Pancreas (tissue), 10 donors: ENCODE measurements at regions not wholly inside any gene's neighbourhood (a gene's known extent, or its start where the extent isn't known, plus 50 kb on each side); places are given as distances from the start of the nearest gene placed in this dataset.

Experiments used
- ATAC-seq, 4 donors: fragments of 200-7000 bp; cut with Tn5 transposase; one replicate each; pipeline versions ENCODE4 v1.8.0 to v1.9.1; 2020; ENCODE audit warnings: mild to moderate bottlenecking in 4 of 4, moderate library complexity in 4 of 4
- DNase-seq, 6 donors: peaks; one replicate each; pipeline ENCODE4 v3.0.0-alpha.2; 2020
- FAIRE-seq: peaks from 2 replicates; lab custom pipeline; 2012; peaks lifted over from hg19 to GRCh38; lab: Jason Lieb, UNC
- H3K27ac ChIP-seq, 4 donors: fragments of 200-600 bp; sonication (generic); 1 replicate in 3 of 4; 2 replicates in 1 of 4; pipeline versions ENCODE4 v1.5.0 to v1.8.0; 2020
- H3K27me3 ChIP-seq, 4 donors: fragments of 200-600 bp; one replicate each; pipeline ENCODE4 v1.8.0; 2021
- H3K36me3 ChIP-seq, 3 donors: fragments of 200-600 bp; sonication (generic) in 1 of 3; one replicate each; pipeline versions ENCODE4 v1.5.0 to v1.8.0; 2020 to 2021
- H3K4me1 ChIP-seq, 3 donors: fragments of 200-600 bp; one replicate each; pipeline ENCODE4 v1.8.0; 2021
- H3K4me3 ChIP-seq, 4 donors: fragments of 200-600 bp; sonication (generic) in 2 of 4; one replicate each; pipeline versions ENCODE4 v1.5.0 to v1.8.0; 2020 to 2021
- H3K9me3 ChIP-seq, 4 donors: fragments of 200-600 bp; one replicate each; pipeline ENCODE4 v1.8.0; 2021
- WGBS, 2 donors: extraction: QIAGEN DNeasy Blood & Tissue Kit; methylation state at CpG; one replicate each; pipeline ENCODE4 v1.1.7; 2013; 5-methylcytosine and 5-hydroxymethylcytosine counted together
- intact Hi-C, 3 donors: fragments of 100-400 bp; cut with DNase I; formaldehyde crosslinking; loops; one replicate each; pipeline versions ENCODE4 v1.11.1 to v1.14.2; 2022
- TF ChIP-seq, protein P1 (sequence below), 4 donors: fragments of 200-600 bp; sonication (generic) in 3 of 4; IDR thresholded peaks; one replicate each; pipeline versions ENCODE4 v1.5.0 to v1.8.0; 2021; ENCODE audit warnings: antibody characterized with exemption in 4 of 4
- donor health status: healthy with polysubstance abuse.
- donor health status: DM: no; HTN: no; CAD: no; lungs with moderate emphysema.
- donor health status: DM: no; HTN: no; CAD: no.
- donor health status: control.
- donor health status: control.
- donor health status: Bipolar disorder and iron deficiency.
- donor health status: DM: yes; HTN: yes; CAD: no.
- donor health status: DM: no; HTN: no; CAD: no.
- donor health status: DM: no; HTN: no; CAD: no.
- donor health status: DM: yes; HTN: yes; CAD: no.

GRCh38 chr13:74987124-74987690 lies 494.8 kb downstream of the TBC1D4 start:
- no peak for ATAC-seq
- Histone ChIP-seq H3K27ac (no peak overlapping the region), H3K4me3 (no peak overlapping the region), H3K36me3 (no peaks in the 10 kb centered on the region), H3K4me1 (no peaks in the 10 kb centered on the region), H3K9me3 (no peaks in the 10 kb centered on the region), H3K27me3 (no peaks in the 10 kb centered on the region)
- no peak for DNase-seq
- intact Hi-C loops = no loop called here
- no peak for FAIRE-seq
- TF ChIP-seq, protein P1, sequence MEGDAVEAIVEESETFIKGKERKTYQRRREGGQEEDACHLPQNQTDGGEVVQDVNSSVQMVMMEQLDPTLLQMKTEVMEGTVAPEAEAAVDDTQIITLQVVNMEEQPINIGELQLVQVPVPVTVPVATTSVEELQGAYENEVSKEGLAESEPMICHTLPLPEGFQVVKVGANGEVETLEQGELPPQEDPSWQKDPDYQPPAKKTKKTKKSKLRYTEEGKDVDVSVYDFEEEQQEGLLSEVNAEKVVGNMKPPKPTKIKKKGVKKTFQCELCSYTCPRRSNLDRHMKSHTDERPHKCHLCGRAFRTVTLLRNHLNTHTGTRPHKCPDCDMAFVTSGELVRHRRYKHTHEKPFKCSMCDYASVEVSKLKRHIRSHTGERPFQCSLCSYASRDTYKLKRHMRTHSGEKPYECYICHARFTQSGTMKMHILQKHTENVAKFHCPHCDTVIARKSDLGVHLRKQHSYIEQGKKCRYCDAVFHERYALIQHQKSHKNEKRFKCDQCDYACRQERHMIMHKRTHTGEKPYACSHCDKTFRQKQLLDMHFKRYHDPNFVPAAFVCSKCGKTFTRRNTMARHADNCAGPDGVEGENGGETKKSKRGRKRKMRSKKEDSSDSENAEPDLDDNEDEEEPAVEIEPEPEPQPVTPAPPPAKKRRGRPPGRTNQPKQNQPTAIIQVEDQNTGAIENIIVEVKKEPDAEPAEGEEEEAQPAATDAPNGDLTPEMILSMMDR (IDR thresholded peaks at IDR 0.05) = no peak

GRCh38 chr13:74986609-74987008 lies 495.4 kb downstream of the TBC1D4 start:
- Histone ChIP-seq H3K27me3 (no peaks in the 10 kb centered on the region), H3K36me3 (no peaks in the 10 kb centered on the region), H3K4me1 (no peaks in the 10 kb centered on the region), H3K27ac (no peak overlapping the region), H3K9me3 (no peaks in the 10 kb centered on the region), H3K4me3 (no peak overlapping the region)
- no peak for ATAC-seq
- no peak for DNase-seq
- TF ChIP-seq, protein P1 (IDR thresholded peaks at IDR 0.05) = no peak
- intact Hi-C loops = no loop called here
- WGBS, 2 donors = 35 to 44% methylated on average over 2 of the region's 2 CpGs
- no peak for FAIRE-seq

- H3K36me3 ChIP-seq = no peaks in the 10 kb centered on the region
- no peak overlapping the region for H3K4me3 ChIP-seq
- 70 to 81% methylated on average over 2 of the region's 2 CpGs for WGBS, 2 donors
- FAIRE-seq = no peak
- intact Hi-C loops = no loop called here
- TF ChIP-seq, protein P1 (IDR thresholded peaks at IDR 0.05) = no peak
- H3K27me3 ChIP-seq = no peaks in the 10 kb centered on the region
- no peak for ATAC-seq
- DNase-seq = no peak
- no peak overlapping the region for H3K27ac ChIP-seq
- no peaks in the 10 kb centered on the region for H3K9me3 ChIP-seq
- no peaks in the 10 kb centered on the region for H3K4me1 ChIP-seq
These were observed 502.3 kb downstream of the TBC1D4 start for GRCh38 chr13:74979703-74980102.

DNA sequence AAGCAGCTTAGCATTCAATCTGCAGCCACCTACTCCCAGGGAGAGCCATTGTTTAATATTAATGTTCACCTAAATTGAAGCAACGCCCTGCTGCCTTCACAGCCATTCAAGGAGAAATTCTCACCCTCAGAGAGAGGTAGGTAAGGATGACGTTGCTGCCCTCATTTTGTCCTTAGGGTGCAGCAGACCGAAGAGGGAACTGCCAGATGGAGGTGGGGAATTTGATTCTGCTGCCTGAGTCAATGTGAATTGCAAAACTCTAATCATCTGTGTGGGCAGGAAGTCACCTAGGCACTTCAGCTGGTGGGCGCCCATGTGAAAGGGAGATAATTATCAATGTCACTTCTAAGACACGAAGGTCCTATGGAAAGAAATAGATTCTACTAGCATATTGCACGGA lies 503.4 kb downstream of the TBC1D4 start:
- H3K27me3 ChIP-seq = no peaks in the 10 kb centered on the region
- H3K4me3 ChIP-seq = no peak overlapping the region
- H3K4me1 ChIP-seq = no peaks in the 10 kb centered on the region
- intact Hi-C loops = no loop called here
- TF ChIP-seq, protein P1 (IDR thresholded peaks at IDR 0.05) = no peak
- FAIRE-seq (no peak), DNase-seq (no peak), ATAC-seq (no peak)
- H3K36me3 ChIP-seq = no peaks in the 10 kb centered on the region
- no peaks in the 10 kb centered on the region for H3K9me3 ChIP-seq
- no peak overlapping the region for H3K27ac ChIP-seq
- WGBS, 2 donors = 43 to 51% methylated on average over 6 of the region's 6 CpGs

- intact Hi-C loops = no loop called here
- Histone ChIP-seq H3K4me3 (no peak overlapping the region), H3K27ac (no peak overlapping the region), H3K27me3 (no peaks in the 10 kb centered on the region), H3K36me3 (no peaks in the 10 kb centered on the region), H3K4me1 (no peaks in the 10 kb centered on the region), H3K9me3 (no peaks in the 10 kb centered on the region)
- no peak for DNase-seq
- ATAC-seq = no peak
- WGBS, 2 donors = 59 to 77% methylated on average over 1 of the region's 1 CpG
- TF ChIP-seq, protein P1 (IDR thresholded peaks at IDR 0.05) = no peak
- no peak for FAIRE-seq
These were observed 504.5 kb downstream of the TBC1D4 start for GRCh38 chr13:74977498-74977897.
